ENCODE measurements at regions not wholly inside any gene's neighbourhood (a gene's known extent, or its start where the extent isn't known, plus 50 kb on each side); places are given as distances from the start of the nearest gene placed in this dataset.

DNA sequence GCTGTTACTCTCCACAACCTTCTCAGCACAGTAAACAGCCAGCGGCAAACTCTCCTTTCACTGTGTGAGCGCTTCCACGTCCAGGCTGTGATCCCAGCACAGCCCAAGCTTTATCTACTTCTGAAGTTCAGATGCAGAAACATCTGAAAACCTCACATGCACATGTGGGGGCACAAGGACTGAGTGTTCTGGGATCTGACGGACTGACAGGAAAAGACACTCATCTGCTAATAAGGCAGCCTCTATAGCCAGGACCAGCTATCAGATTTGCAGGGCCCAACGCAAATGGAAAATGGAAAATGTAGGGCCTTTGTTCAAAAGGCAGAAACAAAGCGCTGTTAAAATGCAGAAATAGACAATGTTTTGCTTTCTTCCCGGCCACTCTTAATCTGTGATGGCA is 133.8 kb upstream of the ARHGAP28 start (continued):
- TF ChIP-seq, protein P1, sequence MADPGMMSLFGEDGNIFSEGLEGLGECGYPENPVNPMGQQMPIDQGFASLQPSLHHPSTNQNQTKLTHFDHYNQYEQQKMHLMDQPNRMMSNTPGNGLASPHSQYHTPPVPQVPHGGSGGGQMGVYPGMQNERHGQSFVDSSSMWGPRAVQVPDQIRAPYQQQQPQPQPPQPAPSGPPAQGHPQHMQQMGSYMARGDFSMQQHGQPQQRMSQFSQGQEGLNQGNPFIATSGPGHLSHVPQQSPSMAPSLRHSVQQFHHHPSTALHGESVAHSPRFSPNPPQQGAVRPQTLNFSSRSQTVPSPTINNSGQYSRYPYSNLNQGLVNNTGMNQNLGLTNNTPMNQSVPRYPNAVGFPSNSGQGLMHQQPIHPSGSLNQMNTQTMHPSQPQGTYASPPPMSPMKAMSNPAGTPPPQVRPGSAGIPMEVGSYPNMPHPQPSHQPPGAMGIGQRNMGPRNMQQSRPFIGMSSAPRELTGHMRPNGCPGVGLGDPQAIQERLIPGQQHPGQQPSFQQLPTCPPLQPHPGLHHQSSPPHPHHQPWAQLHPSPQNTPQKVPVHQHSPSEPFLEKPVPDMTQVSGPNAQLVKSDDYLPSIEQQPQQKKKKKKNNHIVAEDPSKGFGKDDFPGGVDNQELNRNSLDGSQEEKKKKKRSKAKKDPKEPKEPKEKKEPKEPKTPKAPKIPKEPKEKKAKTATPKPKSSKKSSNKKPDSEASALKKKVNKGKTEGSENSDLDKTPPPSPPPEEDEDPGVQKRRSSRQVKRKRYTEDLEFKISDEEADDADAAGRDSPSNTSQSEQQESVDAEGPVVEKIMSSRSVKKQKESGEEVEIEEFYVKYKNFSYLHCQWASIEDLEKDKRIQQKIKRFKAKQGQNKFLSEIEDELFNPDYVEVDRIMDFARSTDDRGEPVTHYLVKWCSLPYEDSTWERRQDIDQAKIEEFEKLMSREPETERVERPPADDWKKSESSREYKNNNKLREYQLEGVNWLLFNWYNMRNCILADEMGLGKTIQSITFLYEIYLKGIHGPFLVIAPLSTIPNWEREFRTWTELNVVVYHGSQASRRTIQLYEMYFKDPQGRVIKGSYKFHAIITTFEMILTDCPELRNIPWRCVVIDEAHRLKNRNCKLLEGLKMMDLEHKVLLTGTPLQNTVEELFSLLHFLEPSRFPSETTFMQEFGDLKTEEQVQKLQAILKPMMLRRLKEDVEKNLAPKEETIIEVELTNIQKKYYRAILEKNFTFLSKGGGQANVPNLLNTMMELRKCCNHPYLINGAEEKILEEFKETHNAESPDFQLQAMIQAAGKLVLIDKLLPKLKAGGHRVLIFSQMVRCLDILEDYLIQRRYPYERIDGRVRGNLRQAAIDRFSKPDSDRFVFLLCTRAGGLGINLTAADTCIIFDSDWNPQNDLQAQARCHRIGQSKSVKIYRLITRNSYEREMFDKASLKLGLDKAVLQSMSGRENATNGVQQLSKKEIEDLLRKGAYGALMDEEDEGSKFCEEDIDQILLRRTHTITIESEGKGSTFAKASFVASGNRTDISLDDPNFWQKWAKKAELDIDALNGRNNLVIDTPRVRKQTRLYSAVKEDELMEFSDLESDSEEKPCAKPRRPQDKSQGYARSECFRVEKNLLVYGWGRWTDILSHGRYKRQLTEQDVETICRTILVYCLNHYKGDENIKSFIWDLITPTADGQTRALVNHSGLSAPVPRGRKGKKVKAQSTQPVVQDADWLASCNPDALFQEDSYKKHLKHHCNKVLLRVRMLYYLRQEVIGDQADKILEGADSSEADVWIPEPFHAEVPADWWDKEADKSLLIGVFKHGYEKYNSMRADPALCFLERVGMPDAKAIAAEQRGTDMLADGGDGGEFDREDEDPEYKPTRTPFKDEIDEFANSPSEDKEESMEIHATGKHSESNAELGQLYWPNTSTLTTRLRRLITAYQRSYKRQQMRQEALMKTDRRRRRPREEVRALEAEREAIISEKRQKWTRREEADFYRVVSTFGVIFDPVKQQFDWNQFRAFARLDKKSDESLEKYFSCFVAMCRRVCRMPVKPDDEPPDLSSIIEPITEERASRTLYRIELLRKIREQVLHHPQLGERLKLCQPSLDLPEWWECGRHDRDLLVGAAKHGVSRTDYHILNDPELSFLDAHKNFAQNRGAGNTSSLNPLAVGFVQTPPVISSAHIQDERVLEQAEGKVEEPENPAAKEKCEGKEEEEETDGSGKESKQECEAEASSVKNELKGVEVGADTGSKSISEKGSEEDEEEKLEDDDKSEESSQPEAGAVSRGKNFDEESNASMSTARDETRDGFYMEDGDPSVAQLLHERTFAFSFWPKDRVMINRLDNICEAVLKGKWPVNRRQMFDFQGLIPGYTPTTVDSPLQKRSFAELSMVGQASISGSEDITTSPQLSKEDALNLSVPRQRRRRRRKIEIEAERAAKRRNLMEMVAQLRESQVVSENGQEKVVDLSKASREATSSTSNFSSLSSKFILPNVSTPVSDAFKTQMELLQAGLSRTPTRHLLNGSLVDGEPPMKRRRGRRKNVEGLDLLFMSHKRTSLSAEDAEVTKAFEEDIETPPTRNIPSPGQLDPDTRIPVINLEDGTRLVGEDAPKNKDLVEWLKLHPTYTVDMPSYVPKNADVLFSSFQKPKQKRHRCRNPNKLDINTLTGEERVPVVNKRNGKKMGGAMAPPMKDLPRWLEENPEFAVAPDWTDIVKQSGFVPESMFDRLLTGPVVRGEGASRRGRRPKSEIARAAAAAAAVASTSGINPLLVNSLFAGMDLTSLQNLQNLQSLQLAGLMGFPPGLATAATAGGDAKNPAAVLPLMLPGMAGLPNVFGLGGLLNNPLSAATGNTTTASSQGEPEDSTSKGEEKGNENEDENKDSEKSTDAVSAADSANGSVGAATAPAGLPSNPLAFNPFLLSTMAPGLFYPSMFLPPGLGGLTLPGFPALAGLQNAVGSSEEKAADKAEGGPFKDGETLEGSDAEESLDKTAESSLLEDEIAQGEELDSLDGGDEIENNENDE (IDR thresholded peaks at IDR 0.05; ENCODE audit: insufficient replicate concordance, low read length), result no peak
- TF ChIP-seq CBX5 (IDR thresholded peaks at IDR 0.05; ENCODE audit: low read depth, low read length), result no peak
